ENCODE measurements at regions not wholly inside any gene's neighbourhood (a gene's known extent, or its start where the extent isn't known, plus 50 kb on each side); places are given as distances from the start of the nearest gene placed in this dataset.

- no peak overlapping the region for H3K4me3 ChIP-seq (ENCODE audit: control insufficient read depth in 2 of 3, extremely low read depth in 1 of 3, insufficient read depth in 2 of 3, low read depth in 1 of 3, low read length in 3 of 3)
- FAIRE-seq: peak; percentile 32
- no peak overlapping the region for H3K4me2 ChIP-seq (ENCODE audit: control insufficient read depth, extremely low read depth, insufficient read depth, low read depth, low read length)
- H2AFZ ChIP-seq (ENCODE audit: control insufficient read depth, low read length): no peak overlapping the region
- no peaks in the 10 kb centered on the region for H3K79me2 ChIP-seq (ENCODE audit: control insufficient read depth, insufficient read depth, low read length)
- H3K36me3 ChIP-seq (ENCODE audit: control insufficient read depth in 2 of 2, extremely low read depth in 1 of 2, insufficient read depth in 2 of 2, low read length in 2 of 2): no peaks in the 10 kb centered on the region
- no peaks in the 10 kb centered on the region for H3K4me1 ChIP-seq (ENCODE audit: control insufficient read depth, extremely low read depth, insufficient read depth, low read length)
- H3K9me3 ChIP-seq (ENCODE audit: control insufficient read depth, low read depth, low read length): no peaks in the 10 kb centered on the region
- no peaks in the 10 kb centered on the region for H3K9me1 ChIP-seq (ENCODE audit: control insufficient read depth, extremely low read depth, insufficient read depth, low read length)
- TF ChIP-seq EZH2 (IDR thresholded peaks at IDR 0.05; ENCODE audit: low read length): no peak
- TF ChIP-seq, protein P1, sequence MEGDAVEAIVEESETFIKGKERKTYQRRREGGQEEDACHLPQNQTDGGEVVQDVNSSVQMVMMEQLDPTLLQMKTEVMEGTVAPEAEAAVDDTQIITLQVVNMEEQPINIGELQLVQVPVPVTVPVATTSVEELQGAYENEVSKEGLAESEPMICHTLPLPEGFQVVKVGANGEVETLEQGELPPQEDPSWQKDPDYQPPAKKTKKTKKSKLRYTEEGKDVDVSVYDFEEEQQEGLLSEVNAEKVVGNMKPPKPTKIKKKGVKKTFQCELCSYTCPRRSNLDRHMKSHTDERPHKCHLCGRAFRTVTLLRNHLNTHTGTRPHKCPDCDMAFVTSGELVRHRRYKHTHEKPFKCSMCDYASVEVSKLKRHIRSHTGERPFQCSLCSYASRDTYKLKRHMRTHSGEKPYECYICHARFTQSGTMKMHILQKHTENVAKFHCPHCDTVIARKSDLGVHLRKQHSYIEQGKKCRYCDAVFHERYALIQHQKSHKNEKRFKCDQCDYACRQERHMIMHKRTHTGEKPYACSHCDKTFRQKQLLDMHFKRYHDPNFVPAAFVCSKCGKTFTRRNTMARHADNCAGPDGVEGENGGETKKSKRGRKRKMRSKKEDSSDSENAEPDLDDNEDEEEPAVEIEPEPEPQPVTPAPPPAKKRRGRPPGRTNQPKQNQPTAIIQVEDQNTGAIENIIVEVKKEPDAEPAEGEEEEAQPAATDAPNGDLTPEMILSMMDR (optimal IDR thresholded peaks at IDR 0.05 in 1 of 3, IDR thresholded peaks at IDR 0.05 in 1 of 3, conservative IDR thresholded peaks at IDR 0.05 in 1 of 3; ENCODE audit: extremely low read depth in 1 of 3, insufficient read depth in 2 of 3, low read length in 3 of 3): no peak
- H3K27ac ChIP-seq (ENCODE audit: control insufficient read depth, insufficient read depth, low read length): no peak overlapping the region
- no peaks in the 10 kb centered on the region for H3K27me3 ChIP-seq (ENCODE audit: control insufficient read depth, extremely low read depth, insufficient read depth, low read length)
- DNase-seq (ENCODE audit: low read depth, low spot score): no peak
- H4K20me1 ChIP-seq (ENCODE audit: control insufficient read depth, extremely low read depth, insufficient read depth, low read length): no peaks in the 10 kb centered on the region
- dilution Hi-C loops (cut with MboI; ENCODE audit: extremely low pct_ligation_motif_present, low sequenced_read_pairs): no loop called here
- H3K9ac ChIP-seq (ENCODE audit: control insufficient read depth, extremely low read depth, insufficient read depth, low read length): no peak overlapping the region
These were observed 89.3 kb upstream of the ALDH1A1 start for GRCh38 chr9:73042155-73042554.

- DNase-seq (ENCODE audit: low read depth, low spot score) (no peak), FAIRE-seq (no peak)
- no peaks in the 10 kb centered on the region for H3K9me3 ChIP-seq (ENCODE audit: control insufficient read depth, low read depth, low read length)
- no peak overlapping the region for H3K4me3 ChIP-seq (ENCODE audit: control insufficient read depth in 2 of 3, extremely low read depth in 1 of 3, insufficient read depth in 2 of 3, low read depth in 1 of 3, low read length in 3 of 3)
- no peaks in the 10 kb centered on the region for H3K4me1 ChIP-seq (ENCODE audit: control insufficient read depth, extremely low read depth, insufficient read depth, low read length)
- no peak overlapping the region for H3K4me2 ChIP-seq (ENCODE audit: control insufficient read depth, extremely low read depth, insufficient read depth, low read depth, low read length)
- H3K9ac ChIP-seq (ENCODE audit: control insufficient read depth, extremely low read depth, insufficient read depth, low read length): no peak overlapping the region
- H3K79me2 ChIP-seq (ENCODE audit: control insufficient read depth, insufficient read depth, low read length): no peaks in the 10 kb centered on the region
- no peaks in the 10 kb centered on the region for H3K9me1 ChIP-seq (ENCODE audit: control insufficient read depth, extremely low read depth, insufficient read depth, low read length)
- dilution Hi-C loops (cut with MboI; ENCODE audit: extremely low pct_ligation_motif_present, low sequenced_read_pairs): no loop called here
- no peak for TF ChIP-seq EZH2 (IDR thresholded peaks at IDR 0.05; ENCODE audit: low read length)
- TF ChIP-seq, protein P1 (optimal IDR thresholded peaks at IDR 0.05 in 1 of 3, IDR thresholded peaks at IDR 0.05 in 1 of 3, conservative IDR thresholded peaks at IDR 0.05 in 1 of 3; ENCODE audit: extremely low read depth in 1 of 3, insufficient read depth in 2 of 3, low read length in 3 of 3): no peak
- no peak overlapping the region for H3K27ac ChIP-seq (ENCODE audit: control insufficient read depth, insufficient read depth, low read length)
- H3K27me3 ChIP-seq (ENCODE audit: control insufficient read depth, extremely low read depth, insufficient read depth, low read length): peaks cover 5% of the 10 kb centered on the region
- H3K36me3 ChIP-seq (ENCODE audit: control insufficient read depth in 2 of 2, extremely low read depth in 1 of 2, insufficient read depth in 2 of 2, low read length in 2 of 2): no peaks in the 10 kb centered on the region
- H4K20me1 ChIP-seq (ENCODE audit: control insufficient read depth, extremely low read depth, insufficient read depth, low read length): no peaks in the 10 kb centered on the region
- H2AFZ ChIP-seq (ENCODE audit: control insufficient read depth, low read length): no peak overlapping the region
These were observed 86.7 kb upstream of the ALDH1A1 start for GRCh38 chr9:73039271-73040263.
